GM23338 (cell line): ENCODE measurements at regions not wholly inside any gene's neighbourhood (a gene's known extent, or its start where the extent isn't known, plus 50 kb on each side); places are given as distances from the start of the nearest gene placed in this dataset.

ENCODE experiments used
- CREB1 ChIP-seq: fragments of 250-450 bp; sonication (Bioruptor Pico); IDR thresholded peaks from 2 replicates; pipeline ENCODE4 v1.5.0; 2020; ENCODE audit warnings: low read depth, mild to moderate bottlenecking, moderate library complexity
- EZH2 ChIP-seq: fragments of 200-600 bp; sonication (generic); IDR thresholded peaks from one replicate; pipeline ENCODE4 v1.8.0; 2017; ENCODE audit warnings: antibody characterized with exemption, mild to moderate bottlenecking, low read depth; ENCODE audit not compliant: unreplicated experiment
- EZH2phosphoT487 ChIP-seq: fragments of 200-600 bp; sonication (generic); IDR thresholded peaks from one replicate; pipeline ENCODE4 v1.8.1; 2018; ENCODE audit warnings: antibody characterized with exemption; ENCODE audit not compliant: unreplicated experiment
- JUNB ChIP-seq: IDR thresholded peaks from one replicate; pipeline ENCODE4 v1.6.1; 2016; ENCODE audit warnings: antibody characterized with exemption; ENCODE audit not compliant: unreplicated experiment
- NANOG ChIP-seq: IDR thresholded peaks from 2 replicates; pipeline ENCODE4 v1.6.1; 2016; ENCODE audit warnings: antibody characterized with exemption, borderline replicate concordance
- POLR2AphosphoS5 ChIP-seq: IDR thresholded peaks from 2 replicates; pipeline ENCODE4 v1.6.1; 2016; ENCODE audit warnings: antibody characterized with exemption, low read depth
- ZNF114 ChIP-seq: fragments of 250-450 bp; sonication (Bioruptor Pico); IDR thresholded peaks from 2 replicates; pipeline ENCODE4 v1.5.0; 2020; ENCODE audit warnings: mild to moderate bottlenecking, moderate library complexity
- ZNF331 ChIP-seq: fragments of 250-450 bp; sonication (Bioruptor Pico); IDR thresholded peaks from 2 replicates; pipeline ENCODE4 v1.5.0; 2020; ENCODE audit warnings: low read depth, mild to moderate bottlenecking, moderate library complexity
- TF ChIP-seq, protein P1 (sequence below), 2 experiments: fragments of 200-600 bp in 1 of 2; sonication (generic) in 1 of 2; conservative IDR thresholded peaks; 2 replicates each; pipeline versions ENCODE4 v1.5.1 to v1.6.1; 2016 to 2017; ENCODE audit warnings: antibody characterized with exemption in 2 of 2, low read depth in 2 of 2, mild to moderate bottlenecking in 2 of 2, moderate library complexity in 1 of 2
- TF ChIP-seq, protein P2 (sequence below): IDR thresholded peaks from one replicate; pipeline ENCODE4 v1.6.1; 2018; ENCODE audit warnings: antibody characterized with exemption; ENCODE audit not compliant: unreplicated experiment
- TF ChIP-seq, protein P3 (sequence below): IDR thresholded peaks from 2 replicates; pipeline ENCODE4 v1.6.1; 2016; ENCODE audit warnings: antibody characterized with exemption

DNA sequence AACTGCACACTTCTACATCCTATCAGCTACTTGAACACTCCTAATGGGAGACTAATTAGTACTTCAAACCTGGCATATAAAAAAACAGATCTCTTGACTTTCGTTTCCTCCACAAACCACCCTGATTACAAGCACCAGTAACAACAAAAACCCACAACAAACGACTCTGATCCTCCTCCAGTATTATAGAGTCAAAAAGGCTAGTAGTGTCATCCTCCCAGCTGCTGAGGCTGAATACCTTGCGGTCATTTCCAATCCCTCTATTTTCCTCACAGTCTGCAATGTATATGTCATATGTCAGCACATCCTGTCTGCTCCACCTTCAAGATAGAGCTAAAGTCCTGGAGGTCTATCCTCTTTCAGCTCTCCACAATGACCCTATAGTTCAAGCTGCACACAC lies 688.9 kb upstream of the RAG2 start:
- TF ChIP-seq EZH2, result no peak
- TF ChIP-seq NANOG, result no peak
- TF ChIP-seq, protein P1, sequence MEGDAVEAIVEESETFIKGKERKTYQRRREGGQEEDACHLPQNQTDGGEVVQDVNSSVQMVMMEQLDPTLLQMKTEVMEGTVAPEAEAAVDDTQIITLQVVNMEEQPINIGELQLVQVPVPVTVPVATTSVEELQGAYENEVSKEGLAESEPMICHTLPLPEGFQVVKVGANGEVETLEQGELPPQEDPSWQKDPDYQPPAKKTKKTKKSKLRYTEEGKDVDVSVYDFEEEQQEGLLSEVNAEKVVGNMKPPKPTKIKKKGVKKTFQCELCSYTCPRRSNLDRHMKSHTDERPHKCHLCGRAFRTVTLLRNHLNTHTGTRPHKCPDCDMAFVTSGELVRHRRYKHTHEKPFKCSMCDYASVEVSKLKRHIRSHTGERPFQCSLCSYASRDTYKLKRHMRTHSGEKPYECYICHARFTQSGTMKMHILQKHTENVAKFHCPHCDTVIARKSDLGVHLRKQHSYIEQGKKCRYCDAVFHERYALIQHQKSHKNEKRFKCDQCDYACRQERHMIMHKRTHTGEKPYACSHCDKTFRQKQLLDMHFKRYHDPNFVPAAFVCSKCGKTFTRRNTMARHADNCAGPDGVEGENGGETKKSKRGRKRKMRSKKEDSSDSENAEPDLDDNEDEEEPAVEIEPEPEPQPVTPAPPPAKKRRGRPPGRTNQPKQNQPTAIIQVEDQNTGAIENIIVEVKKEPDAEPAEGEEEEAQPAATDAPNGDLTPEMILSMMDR (conservative IDR thresholded peaks at IDR 0.05; ENCODE audit: low read depth in 2 of 2), result no peak
- TF ChIP-seq, protein P2, sequence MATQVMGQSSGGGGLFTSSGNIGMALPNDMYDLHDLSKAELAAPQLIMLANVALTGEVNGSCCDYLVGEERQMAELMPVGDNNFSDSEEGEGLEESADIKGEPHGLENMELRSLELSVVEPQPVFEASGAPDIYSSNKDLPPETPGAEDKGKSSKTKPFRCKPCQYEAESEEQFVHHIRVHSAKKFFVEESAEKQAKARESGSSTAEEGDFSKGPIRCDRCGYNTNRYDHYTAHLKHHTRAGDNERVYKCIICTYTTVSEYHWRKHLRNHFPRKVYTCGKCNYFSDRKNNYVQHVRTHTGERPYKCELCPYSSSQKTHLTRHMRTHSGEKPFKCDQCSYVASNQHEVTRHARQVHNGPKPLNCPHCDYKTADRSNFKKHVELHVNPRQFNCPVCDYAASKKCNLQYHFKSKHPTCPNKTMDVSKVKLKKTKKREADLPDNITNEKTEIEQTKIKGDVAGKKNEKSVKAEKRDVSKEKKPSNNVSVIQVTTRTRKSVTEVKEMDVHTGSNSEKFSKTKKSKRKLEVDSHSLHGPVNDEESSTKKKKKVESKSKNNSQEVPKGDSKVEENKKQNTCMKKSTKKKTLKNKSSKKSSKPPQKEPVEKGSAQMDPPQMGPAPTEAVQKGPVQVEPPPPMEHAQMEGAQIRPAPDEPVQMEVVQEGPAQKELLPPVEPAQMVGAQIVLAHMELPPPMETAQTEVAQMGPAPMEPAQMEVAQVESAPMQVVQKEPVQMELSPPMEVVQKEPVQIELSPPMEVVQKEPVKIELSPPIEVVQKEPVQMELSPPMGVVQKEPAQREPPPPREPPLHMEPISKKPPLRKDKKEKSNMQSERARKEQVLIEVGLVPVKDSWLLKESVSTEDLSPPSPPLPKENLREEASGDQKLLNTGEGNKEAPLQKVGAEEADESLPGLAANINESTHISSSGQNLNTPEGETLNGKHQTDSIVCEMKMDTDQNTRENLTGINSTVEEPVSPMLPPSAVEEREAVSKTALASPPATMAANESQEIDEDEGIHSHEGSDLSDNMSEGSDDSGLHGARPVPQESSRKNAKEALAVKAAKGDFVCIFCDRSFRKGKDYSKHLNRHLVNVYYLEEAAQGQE, result no peak
- TF ChIP-seq EZH2phosphoT487, result no peak
- TF ChIP-seq ZNF114 (CRISPR knock-in tag), result no peak
- TF ChIP-seq JUNB, result no peak
- no peak for TF ChIP-seq POLR2AphosphoS5
- TF ChIP-seq CREB1 (CRISPR knock-in tag), result no peak
- TF ChIP-seq ZNF331 (CRISPR knock-in tag), result no peak
- TF ChIP-seq, protein P3, sequence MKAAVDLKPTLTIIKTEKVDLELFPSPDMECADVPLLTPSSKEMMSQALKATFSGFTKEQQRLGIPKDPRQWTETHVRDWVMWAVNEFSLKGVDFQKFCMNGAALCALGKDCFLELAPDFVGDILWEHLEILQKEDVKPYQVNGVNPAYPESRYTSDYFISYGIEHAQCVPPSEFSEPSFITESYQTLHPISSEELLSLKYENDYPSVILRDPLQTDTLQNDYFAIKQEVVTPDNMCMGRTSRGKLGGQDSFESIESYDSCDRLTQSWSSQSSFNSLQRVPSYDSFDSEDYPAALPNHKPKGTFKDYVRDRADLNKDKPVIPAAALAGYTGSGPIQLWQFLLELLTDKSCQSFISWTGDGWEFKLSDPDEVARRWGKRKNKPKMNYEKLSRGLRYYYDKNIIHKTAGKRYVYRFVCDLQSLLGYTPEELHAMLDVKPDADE, result no peak
